ENCODE measurements at regions not wholly inside any gene's neighbourhood (a gene's known extent, or its start where the extent isn't known, plus 50 kb on each side); places are given as distances from the start of the nearest gene placed in this dataset.

- DNase-seq = no peak
Observed at GRCh38 chr18:4851301-4851976, 345.6 kb downstream of the AKAIN1 start.

- no peak for DNase-seq
Observed at GRCh38 chr18:4847056-4847455, 350.0 kb downstream of the AKAIN1 start.

DNA sequence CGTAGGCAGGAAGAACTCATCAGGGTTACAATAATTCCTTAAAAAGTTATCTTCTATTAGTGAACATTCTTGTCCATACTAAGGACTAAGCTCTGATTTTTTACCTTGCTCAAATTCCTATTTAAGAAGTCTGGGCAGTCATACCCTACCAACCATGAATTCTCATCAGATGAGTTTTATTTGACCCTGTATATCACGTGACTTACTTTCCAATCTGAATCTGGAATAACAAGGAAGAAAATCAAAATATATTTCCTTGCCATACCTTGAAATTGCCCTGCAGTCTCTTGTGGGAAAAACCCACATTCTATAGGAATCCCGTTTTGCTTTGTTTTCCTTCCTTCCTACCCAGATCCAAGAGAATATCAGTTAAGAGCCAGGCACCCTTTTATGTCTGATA lies 352.7 kb downstream of the AKAIN1 start:
- no peak for DNase-seq

DNA sequence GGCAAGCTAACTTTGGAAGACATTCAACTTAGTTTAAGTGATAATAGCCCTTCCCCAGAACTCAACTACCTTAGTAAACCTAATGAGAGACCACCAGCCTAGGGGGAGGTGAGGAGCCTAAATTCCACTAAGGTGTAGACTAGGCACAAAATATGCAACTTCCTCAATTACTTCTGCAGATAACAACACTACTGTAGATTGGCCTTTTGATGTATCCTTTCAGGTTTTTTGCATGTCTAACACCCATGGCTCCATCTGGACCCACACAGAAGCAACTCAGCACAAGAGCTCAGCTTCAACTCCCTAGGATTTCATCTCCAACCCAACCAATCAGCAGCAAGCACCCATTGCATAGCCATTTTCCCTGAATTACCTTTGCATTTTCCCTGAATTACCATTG lies 353.3 kb downstream of the AKAIN1 start:
- DNase-seq = no peak

- no peak for DNase-seq
Observed at GRCh38 chr18:4842751-4843150, 354.3 kb downstream of the AKAIN1 start.

- DNase-seq = no peak
Observed at GRCh38 chr18:4842287-4842686, 354.8 kb downstream of the AKAIN1 start.

DNA sequence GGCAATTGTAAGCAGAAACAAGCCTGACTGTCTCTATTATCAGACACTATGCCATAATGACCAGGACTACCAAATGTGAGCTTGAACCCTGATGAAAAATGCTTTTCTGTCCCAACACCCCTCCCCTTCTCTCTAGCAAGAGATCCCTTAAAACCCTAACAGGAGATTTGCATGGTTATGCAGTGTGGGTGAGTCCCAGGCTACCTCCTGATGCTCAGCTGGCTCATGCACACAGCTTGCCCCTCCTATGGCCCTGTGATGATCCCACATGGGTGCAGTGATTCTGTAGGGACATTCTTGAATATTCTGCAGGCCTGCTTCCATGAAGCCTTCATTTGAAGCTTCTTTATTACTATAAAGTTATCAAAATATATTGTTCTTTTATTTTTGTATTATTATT lies 357.4 kb downstream of the AKAIN1 start:
- DNase-seq = no peak

DNA sequence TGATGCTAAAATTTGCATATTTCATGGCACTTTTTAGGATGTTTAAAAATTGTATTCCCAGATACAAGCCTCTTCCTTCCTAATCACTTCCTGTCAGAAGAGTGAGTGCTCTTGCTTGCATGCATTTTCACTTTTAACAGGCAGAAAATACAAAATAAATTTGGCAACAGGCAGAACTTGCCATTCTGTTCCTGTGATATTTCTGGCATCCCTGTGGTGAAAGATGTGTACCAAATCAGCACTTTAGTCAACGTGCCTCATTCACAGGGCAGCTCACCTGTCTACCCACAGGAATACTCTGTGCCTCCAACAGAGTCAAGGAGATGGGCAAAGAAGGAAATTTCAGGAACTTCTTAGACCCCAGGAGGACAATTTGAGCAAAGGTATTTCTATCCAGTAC lies 360.9 kb downstream of the AKAIN1 start:
- DNase-seq = no peak

- DNase-seq = no peak
Observed at GRCh38 chr18:4831791-4832375, 365.2 kb downstream of the AKAIN1 start.

DNA sequence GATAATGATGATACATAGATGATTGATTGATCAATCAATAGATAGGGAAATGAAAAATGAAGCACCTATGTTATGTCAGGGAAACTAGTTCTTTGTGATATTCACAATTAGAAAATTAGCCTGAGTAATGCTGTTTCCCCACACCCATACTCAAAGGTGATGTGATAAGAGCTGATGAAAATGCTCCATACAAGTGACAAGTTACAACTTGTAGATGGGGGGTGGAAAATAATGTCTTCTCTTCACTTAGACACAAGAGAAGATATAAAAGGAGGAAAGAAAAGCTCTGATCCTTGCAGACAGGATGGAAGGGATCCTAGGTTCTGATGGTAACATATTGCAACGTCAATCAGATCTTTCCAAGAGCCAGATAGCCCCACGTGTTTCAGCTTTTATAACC lies 365.9 kb downstream of the AKAIN1 start:
- no peak for DNase-seq

DNA sequence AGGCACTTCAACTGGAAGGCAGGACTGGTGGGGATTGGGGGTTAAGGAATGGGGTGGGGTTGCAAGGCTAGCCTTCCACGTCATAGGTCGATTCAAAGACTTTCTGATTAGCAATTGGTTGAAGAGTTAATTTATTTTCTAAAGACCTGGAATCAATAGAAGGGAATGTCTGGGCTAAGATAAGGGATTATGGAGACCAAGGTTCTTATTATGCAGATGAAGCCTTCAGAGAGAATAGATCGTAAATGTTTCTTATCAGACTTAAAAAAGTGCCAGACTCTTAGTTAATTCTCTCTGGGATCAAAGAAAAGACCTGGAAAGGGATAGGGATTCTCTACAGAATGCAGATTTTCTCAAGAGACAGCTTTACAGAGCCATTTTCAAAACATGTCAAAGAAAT lies 368.0 kb upstream of the DLGAP1 start:
- no peak for DNase-seq

- no peak for DNase-seq
Observed at GRCh38 chr18:4821801-4822200, 366.7 kb upstream of the DLGAP1 start.

DNA sequence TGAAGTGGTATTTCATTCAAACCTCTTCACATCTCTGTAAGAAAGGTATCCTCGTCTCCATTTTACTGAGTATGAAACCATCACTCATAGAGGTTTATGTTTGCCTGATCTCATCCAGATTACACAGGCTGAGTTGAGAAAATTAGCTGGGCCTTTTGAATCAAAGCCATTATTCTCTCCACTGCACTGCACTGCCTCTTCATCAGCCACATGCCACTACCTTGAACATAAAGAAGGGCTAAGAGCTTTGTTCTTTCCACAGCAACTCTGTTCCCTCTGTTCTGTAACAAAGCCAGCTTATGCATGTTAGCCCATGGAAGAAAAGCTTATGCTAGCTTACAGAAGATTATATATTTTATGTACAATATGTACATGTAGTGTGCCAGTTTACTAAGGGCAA lies 362.6 kb upstream of the DLGAP1 start:
- DNase-seq = no peak

GRCh38 chr18:4813708-4814107 lies 358.6 kb upstream of the DLGAP1 start:
- no peak for DNase-seq

DNA sequence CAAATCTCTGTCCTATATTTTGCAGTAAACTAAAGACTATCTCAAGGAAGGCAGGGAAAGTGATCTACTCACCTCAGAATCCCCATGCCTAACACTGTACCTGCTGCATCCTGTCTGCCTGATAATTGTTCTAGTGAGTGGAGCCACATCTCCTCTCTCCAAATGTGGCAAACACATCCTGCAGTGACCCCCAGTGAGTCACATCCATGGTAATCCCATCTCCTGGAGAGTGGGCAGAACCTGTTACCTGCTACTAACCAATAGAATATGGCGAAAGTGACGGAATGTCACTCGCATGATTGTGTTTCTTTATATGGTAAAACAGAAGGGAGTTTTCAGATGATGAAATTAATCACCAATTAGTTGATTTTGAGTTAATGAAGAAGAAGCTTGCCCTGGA lies 353.8 kb upstream of the DLGAP1 start:
- no peak for DNase-seq

DNA sequence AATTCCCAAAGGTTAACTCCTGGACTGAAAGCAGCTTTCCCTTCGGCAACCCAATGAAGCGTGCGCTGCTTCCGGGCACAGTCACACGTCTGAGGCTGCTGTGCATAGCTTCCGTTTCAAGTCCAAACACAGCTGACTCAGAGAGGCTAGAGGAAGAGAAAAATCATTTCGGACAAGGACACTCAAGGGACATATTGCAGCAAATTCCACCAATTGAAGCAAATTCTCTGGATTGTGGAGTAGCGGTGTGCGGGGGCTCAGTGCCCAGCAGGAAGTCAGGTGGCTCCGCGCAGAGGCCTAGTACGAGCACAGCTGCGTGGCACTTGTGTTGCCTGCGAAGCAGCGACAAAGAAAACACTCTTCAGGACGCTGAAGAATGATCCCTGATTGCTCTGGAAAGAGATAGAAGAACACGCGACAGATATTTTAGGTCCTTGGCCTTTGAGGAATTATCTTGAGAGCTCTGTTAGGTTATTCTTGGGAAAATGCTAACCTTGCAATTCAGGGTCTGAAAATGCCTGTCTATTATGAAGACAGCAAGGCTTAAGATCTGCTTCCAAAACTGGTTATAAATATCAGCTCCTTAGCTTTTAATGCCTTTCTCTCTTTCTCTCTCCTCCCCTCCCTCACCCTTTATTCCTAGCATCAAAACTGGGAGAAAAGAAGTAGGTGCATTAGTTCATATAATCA lies 352.6 kb upstream of the DLGAP1 start:
- DNase-seq = no peak

- DNase-seq = no peak
Observed at GRCh38 chr18:4806331-4806730, 351.2 kb upstream of the DLGAP1 start.

GRCh38 chr18:4802296-4802695 lies 347.2 kb upstream of the DLGAP1 start:
- no peak for DNase-seq

GRCh38 chr18:4801151-4801550 lies 346.0 kb upstream of the DLGAP1 start:
- no peak for DNase-seq

- DNase-seq = no peak
Observed at GRCh38 chr18:4797002-4797685, 342.0 kb upstream of the DLGAP1 start.

DNA sequence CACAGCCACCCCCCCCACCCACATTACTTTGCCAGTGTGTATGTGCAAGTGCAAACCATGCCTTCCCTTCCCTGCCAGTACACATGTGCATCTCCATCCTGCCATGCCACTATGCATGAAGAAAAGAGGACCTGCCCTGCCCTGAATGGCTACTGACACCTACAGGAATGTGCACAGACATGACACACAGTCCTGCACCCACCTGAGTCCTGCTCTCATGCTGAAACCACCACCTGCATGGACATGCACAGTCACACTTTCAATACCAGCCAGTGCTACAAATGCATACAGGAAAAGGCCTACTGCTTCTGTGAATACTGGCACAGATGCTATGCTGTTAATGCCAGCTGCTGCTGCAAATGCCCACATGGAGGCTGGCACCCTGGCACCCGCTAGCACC lies 334.4 kb upstream of the DLGAP1 start:
- no peak for DNase-seq

DNA sequence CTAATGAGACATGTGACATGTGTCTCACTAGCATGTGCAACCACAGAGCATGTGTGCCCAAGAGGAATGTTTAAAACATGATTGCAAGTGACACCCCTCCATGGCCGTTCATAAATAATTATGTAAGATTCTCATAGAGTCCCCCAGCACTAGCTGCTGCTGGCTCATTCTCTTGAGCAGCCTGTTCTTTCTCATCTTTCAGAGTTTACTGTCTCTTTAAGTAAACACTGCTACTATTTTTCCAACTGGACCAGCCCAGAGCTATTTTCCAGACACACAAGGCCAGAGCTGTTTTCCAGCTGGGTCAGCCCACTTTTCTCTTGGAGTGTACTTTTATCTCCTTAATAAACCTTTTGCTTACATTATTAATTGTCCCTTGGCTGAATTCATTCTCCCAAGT lies 326.8 kb upstream of the DLGAP1 start:
- DNase-seq = no peak

DNA sequence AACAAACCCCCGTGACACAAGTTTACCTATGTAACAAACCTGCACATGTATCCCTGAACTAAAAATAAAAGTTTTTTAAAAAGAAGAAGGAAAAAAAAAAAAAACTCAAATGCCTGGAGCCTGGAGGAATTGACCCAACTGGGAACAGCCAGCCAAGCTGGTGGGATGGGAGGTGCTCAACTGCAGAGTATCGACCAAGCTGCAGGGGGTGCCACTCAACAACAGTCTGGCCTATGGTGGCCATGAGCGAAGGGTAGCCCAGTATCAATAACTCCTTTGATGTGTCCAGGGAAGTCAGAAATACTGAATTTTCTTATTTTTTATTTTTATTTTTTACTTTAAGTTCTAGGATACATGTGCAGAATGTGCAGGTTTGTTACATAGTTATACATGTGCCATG lies 310.3 kb upstream of the DLGAP1 start:
- DNase-seq = no peak

DNA sequence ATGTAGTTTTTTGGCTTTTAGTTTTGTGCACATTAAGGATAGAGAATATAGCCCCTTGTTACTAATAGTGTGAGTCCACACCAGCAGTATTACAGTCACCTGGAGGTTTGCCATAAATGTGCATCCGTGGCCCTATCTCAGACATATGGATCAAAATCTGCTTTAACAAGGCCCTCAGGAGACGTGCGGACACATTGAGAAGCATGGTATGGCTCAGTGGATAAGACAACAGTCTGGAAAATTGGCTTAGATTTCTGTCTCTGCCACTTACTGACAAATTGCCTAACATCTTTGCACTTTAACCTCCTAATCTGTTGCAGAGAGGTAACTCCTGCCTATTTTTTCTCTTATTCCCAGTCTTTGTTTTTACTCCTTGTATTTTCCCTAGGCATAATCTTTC lies 307.2 kb upstream of the DLGAP1 start:
- DNase-seq = no peak

Measured in activated CD4-positive, alpha-beta T cell treated with anti-CD3 and anti-CD28 coated beads, Interleukin-10, Interleukin-2, amounts not matched to agents 100 ng/mL and 50 ng/mL, durations not matched to agents 16 hours and 8 hours (primary cell).